ENCODE measurements at regions not wholly inside any gene's neighbourhood (a gene's known extent, or its start where the extent isn't known, plus 50 kb on each side); places are given as distances from the start of the nearest gene placed in this dataset.
A peak's percentile ranks its signal among the peaks of the same experiment; 100 is the strongest.

- WGBS, 2 donors: 52 to 64% methylated on average over 5 of the region's 5 CpGs
- Histone ChIP-seq H3K27me3 (no peaks in the 10 kb centered on the region), H3K4me1 (no peaks in the 10 kb centered on the region), H3K36me3 (ENCODE audit: low read depth, missing control alignments) (no peaks in the 10 kb centered on the region), H3K4me3 (no peak overlapping the region), H3K9me3 (no peaks in the 10 kb centered on the region), H3K27ac (no peak overlapping the region)
- DNase-seq: no peak
- TF ChIP-seq CTCF (IDR thresholded peaks at IDR 0.05) (no peak), POLR2A (IDR thresholded peaks at IDR 0.05) (no peak)
- intact Hi-C loops (cut with DNase I; ENCODE audit: low total_unique reads): no loop called here
Measured at GRCh38 chr5:15116996-15117395, 245.4 kb upstream of the ANKH start.

GRCh38 chr5:15106530-15107283, 235.1 kb upstream of the ANKH start:
- no peaks in the 10 kb centered on the region for H3K27me3 ChIP-seq
- H3K36me3 ChIP-seq (ENCODE audit: low read depth, missing control alignments): no peaks in the 10 kb centered on the region
- H3K4me1 ChIP-seq: no peaks in the 10 kb centered on the region
- H3K9me3 ChIP-seq: no peaks in the 10 kb centered on the region
- no peak for DNase-seq
- no peak for TF ChIP-seq CTCF (IDR thresholded peaks at IDR 0.05)
- TF ChIP-seq POLR2A (IDR thresholded peaks at IDR 0.05): no peak
- no peak overlapping the region for H3K27ac ChIP-seq
- 96% methylated on average over 2 of the region's 2 CpGs for WGBS, 2 donors
- no peak overlapping the region for H3K4me3 ChIP-seq
- intact Hi-C loops (cut with DNase I; ENCODE audit: low total_unique reads): no loop called here

GRCh38 chr5:15105799-15106393, 234.3 kb upstream of the ANKH start:
- DNase-seq: peak; percentile 73
- TF ChIP-seq POLR2A (IDR thresholded peaks at IDR 0.05): no peak
- TF ChIP-seq CTCF (IDR thresholded peaks at IDR 0.05): peak; percentile 61 to 67 (median 61)

GRCh38 chr5:15103864-15104263, 232.3 kb upstream of the ANKH start:
- Histone ChIP-seq H3K4me3 (no peak overlapping the region), H3K36me3 (ENCODE audit: low read depth, missing control alignments) (no peaks in the 10 kb centered on the region), H3K27me3 (no peaks in the 10 kb centered on the region), H3K27ac (no peak overlapping the region), H3K4me1 (no peaks in the 10 kb centered on the region), H3K9me3 (no peaks in the 10 kb centered on the region)
- WGBS, 2 donors: 78% methylated on average over 3 of the region's 3 CpGs
- TF ChIP-seq CTCF (IDR thresholded peaks at IDR 0.05) (no peak), POLR2A (IDR thresholded peaks at IDR 0.05) (no peak)
- DNase-seq: no peak
- intact Hi-C loops (cut with DNase I; ENCODE audit: low total_unique reads): no loop called here

More at GRCh38 chr5:15105799-15106393, 234.3 kb upstream of the ANKH start:
- Histone ChIP-seq H3K4me3 (no peak overlapping the region), H3K9me3 (no peaks in the 10 kb centered on the region), H3K27me3 (no peaks in the 10 kb centered on the region), H3K4me1 (no peaks in the 10 kb centered on the region), H3K27ac (no peak overlapping the region), H3K36me3 (ENCODE audit: low read depth, missing control alignments) (no peaks in the 10 kb centered on the region)
- WGBS, 2 donors: 57 to 72% methylated on average over 2 of the region's 2 CpGs
- intact Hi-C loops (cut with DNase I; ENCODE audit: low total_unique reads): no loop called here

All from testis (tissue), 2 donors.